ENCODE measurements at regions not wholly inside any gene's neighbourhood (a gene's known extent, or its start where the extent isn't known, plus 50 kb on each side); places are given as distances from the start of the nearest gene placed in this dataset.

- TF ChIP-seq, protein P1, sequence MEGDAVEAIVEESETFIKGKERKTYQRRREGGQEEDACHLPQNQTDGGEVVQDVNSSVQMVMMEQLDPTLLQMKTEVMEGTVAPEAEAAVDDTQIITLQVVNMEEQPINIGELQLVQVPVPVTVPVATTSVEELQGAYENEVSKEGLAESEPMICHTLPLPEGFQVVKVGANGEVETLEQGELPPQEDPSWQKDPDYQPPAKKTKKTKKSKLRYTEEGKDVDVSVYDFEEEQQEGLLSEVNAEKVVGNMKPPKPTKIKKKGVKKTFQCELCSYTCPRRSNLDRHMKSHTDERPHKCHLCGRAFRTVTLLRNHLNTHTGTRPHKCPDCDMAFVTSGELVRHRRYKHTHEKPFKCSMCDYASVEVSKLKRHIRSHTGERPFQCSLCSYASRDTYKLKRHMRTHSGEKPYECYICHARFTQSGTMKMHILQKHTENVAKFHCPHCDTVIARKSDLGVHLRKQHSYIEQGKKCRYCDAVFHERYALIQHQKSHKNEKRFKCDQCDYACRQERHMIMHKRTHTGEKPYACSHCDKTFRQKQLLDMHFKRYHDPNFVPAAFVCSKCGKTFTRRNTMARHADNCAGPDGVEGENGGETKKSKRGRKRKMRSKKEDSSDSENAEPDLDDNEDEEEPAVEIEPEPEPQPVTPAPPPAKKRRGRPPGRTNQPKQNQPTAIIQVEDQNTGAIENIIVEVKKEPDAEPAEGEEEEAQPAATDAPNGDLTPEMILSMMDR (conservative IDR thresholded peaks at IDR 0.05; ENCODE audit: low read depth, low read length) = no peak
- Histone ChIP-seq H3K9ac (no peak overlapping the region), H3K27ac (no peak overlapping the region), H3K4me1 (ENCODE audit: low read depth, poor library complexity, severe bottlenecking) (no peaks in the 10 kb centered on the region), H3K36me3 (ENCODE audit: insufficient read depth) (no peaks in the 10 kb centered on the region), H2AFZ (ENCODE audit: low read depth) (no peak overlapping the region), H4K20me1 (ENCODE audit: insufficient read depth) (no peaks in the 10 kb centered on the region), H3K4me3 (IDR thresholded peaks at IDR 0.05; ENCODE audit: insufficient read depth, low read depth, low read length) (no peak overlapping the region), H3K4me2 (no peak overlapping the region), H3K79me2 (ENCODE audit: insufficient read depth, low read depth) (no peaks in the 10 kb centered on the region), H3K27me3 (ENCODE audit: insufficient read depth, low read depth) (no peaks in the 10 kb centered on the region)
These were observed 188.0 kb upstream of the PACRGL start for GRCh38 chr4:20512033-20512792.

DNA sequence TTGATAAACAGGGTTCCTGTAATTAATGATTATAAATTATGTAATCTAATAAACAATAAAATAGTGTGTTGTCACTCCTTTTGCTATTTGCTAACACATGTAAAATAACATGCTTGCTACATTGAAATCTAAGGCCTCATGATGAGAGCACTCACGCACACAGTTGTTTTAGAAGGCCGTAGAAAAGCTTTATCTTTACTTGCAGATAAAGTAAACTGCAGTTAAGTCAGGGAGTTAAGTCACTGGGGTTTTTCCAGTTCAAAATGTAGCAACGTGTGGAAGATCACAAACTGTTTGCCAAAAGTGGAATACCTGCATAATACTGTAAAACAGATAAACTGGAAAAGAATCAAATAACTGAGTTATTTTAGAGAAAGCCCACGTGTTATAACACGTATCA lies 187.3 kb upstream of the PACRGL start:
- Histone ChIP-seq H3K9ac (no peak overlapping the region), H4K20me1 (ENCODE audit: insufficient read depth) (no peaks in the 10 kb centered on the region), H3K27me3 (ENCODE audit: insufficient read depth, low read depth) (no peaks in the 10 kb centered on the region), H3K36me3 (ENCODE audit: insufficient read depth) (no peaks in the 10 kb centered on the region), H2AFZ (ENCODE audit: low read depth) (no peak overlapping the region), H3K79me2 (ENCODE audit: insufficient read depth, low read depth) (no peaks in the 10 kb centered on the region), H3K27ac (no peak overlapping the region), H3K4me1 (ENCODE audit: low read depth, poor library complexity, severe bottlenecking) (no peaks in the 10 kb centered on the region), H3K4me2 (no peak overlapping the region), H3K4me3 (IDR thresholded peaks at IDR 0.05; ENCODE audit: insufficient read depth, low read depth, low read length) (no peak overlapping the region)
- TF ChIP-seq, protein P1 (conservative IDR thresholded peaks at IDR 0.05; ENCODE audit: low read depth, low read length) = no peak

DNA sequence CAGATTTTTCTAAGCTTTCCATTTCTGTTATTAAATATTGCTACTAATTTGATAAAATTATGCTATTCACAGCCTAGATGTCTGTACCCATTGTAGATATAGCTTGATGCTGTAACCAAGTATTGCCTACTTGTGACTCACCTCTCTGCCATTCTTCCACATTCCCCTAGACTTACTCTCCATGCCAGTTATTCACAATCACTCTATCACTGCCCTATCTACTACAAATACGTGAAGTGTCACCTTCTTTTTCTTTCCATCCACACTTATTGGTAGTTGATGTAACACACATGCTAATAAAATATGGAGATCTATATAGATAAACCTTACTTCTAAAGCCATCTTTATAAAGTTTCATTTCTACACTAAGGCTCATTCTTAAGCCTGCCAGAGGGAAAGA lies 179.4 kb upstream of the PACRGL start:
- H2AFZ ChIP-seq (ENCODE audit: low read depth) = no peak overlapping the region
- no peaks in the 10 kb centered on the region for H3K27me3 ChIP-seq (ENCODE audit: insufficient read depth, low read depth)
- no peak overlapping the region for H3K9ac ChIP-seq
- H3K27ac ChIP-seq = no peak overlapping the region
- H3K4me2 ChIP-seq = no peak overlapping the region
- H3K79me2 ChIP-seq (ENCODE audit: insufficient read depth, low read depth) = no peaks in the 10 kb centered on the region
- H3K4me1 ChIP-seq (ENCODE audit: low read depth, poor library complexity, severe bottlenecking) = no peaks in the 10 kb centered on the region
- TF ChIP-seq, protein P1 (conservative IDR thresholded peaks at IDR 0.05; ENCODE audit: low read depth, low read length) = no peak
- H3K4me3 ChIP-seq (IDR thresholded peaks at IDR 0.05; ENCODE audit: insufficient read depth, low read depth, low read length) = no peak overlapping the region
- no peaks in the 10 kb centered on the region for H4K20me1 ChIP-seq (ENCODE audit: insufficient read depth)
- H3K36me3 ChIP-seq (ENCODE audit: insufficient read depth) = no peaks in the 10 kb centered on the region

- TF ChIP-seq, protein P1 (conservative IDR thresholded peaks at IDR 0.05; ENCODE audit: low read depth, low read length) = no peak
- Histone ChIP-seq H3K9ac (no peak overlapping the region), H3K27me3 (ENCODE audit: insufficient read depth, low read depth) (no peaks in the 10 kb centered on the region), H3K36me3 (ENCODE audit: insufficient read depth) (no peaks in the 10 kb centered on the region), H3K4me1 (ENCODE audit: low read depth, poor library complexity, severe bottlenecking) (no peaks in the 10 kb centered on the region), H3K79me2 (ENCODE audit: insufficient read depth, low read depth) (no peaks in the 10 kb centered on the region), H2AFZ (ENCODE audit: low read depth) (no peak overlapping the region), H4K20me1 (ENCODE audit: insufficient read depth) (no peaks in the 10 kb centered on the region), H3K4me3 (IDR thresholded peaks at IDR 0.05; ENCODE audit: insufficient read depth, low read depth, low read length) (no peak overlapping the region), H3K4me2 (no peak overlapping the region), H3K27ac (no peak overlapping the region)
These were observed 171.8 kb upstream of the PACRGL start for GRCh38 chr4:20528508-20528907.
